HCT116 (cell line): ENCODE measurements at regions not wholly inside any gene's neighbourhood (a gene's known extent, or its start where the extent isn't known, plus 50 kb on each side); places are given as distances from the start of the nearest gene placed in this dataset.
"Not testable (repeated sequence)": the region's sequence is repeated elsewhere in the genome, so short reads cannot be mapped to it uniquely, and the experiment has no call there.

Source experiments
- ATAC-seq: fragments of 200-7000 bp; cut with Tn5 transposase; 2 replicates; pipeline ENCODE4 v1.9.1; 2020; ENCODE audit warnings: mild to moderate bottlenecking, moderate library complexity
- BruUV-seq: library from RNA; stranded (reverse); fragments of 400-500 nt; replicated peaks from 2 replicates; lab custom pipeline; 2021; lab: Mats Ljungman, UMichigan
- CTCF ChIA-PET: fragments of 300-600 bp; sonication (Branson Sonifier 250); formaldehyde crosslinking; loops from one replicate; lab custom pipeline; 2021; ENCODE audit warnings: antibody characterized with exemption; lab: Charles Lee
- POLR2A ChIA-PET: fragments of 300-600, 350-600 bp; sonication (Branson Sonifier 250); formaldehyde crosslinking; loops from one replicate; lab custom pipeline; 2021; ENCODE audit warnings: antibody characterized with exemption; lab: Charles Lee
- RAD21 ChIA-PET, 2 experiments: fragments of 300-600 bp; sonication (Branson Sonifier 250); formaldehyde crosslinking; loops; one replicate each; lab custom pipeline; 2023; ENCODE audit warnings: low total read pairs in 2 of 2; ENCODE audit not compliant: uncharacterized antibody in 2 of 2, unreplicated experiment in 2 of 2, low non-redundant PET in 1 of 2; lab: Charles Lee
- DNase-seq: peaks from one replicate; pipeline ENCODE4 v3.0.0-alpha.2; 2010; ENCODE audit warnings: low read depth, low spot score
- H2AFZ ChIP-seq: fragments of 200-600 bp; shearing (Covaris generic), sonication (generic); 2 replicates; pipeline ENCODE4 v1.6.1; 2017; ENCODE audit warnings: low read depth, mixed run types, mixed read lengths, antibody characterized with exemption, low read length; ENCODE audit not compliant: poor library complexity, severe bottlenecking
- H3K27ac ChIP-seq: 2 replicates; pipeline ENCODE4 v1.5.1; 2012; ENCODE audit warnings: low read depth, low read length
- H3K27me3 ChIP-seq: fragments of 200-600 bp; sonication (generic); 2 replicates; pipeline ENCODE4 v1.6.1; 2016; ENCODE audit warnings: mixed run types, low read length, mixed read lengths; ENCODE audit not compliant: insufficient read depth
- H3K36me3 ChIP-seq, 2 experiments: fragments of 200-500 bp in 1 of 2; fragments of 200-600 bp in 1 of 2; sonication (Bioruptor generic) in 1 of 2; sonication (generic) in 1 of 2; 2 replicates each; pipeline versions ENCODE4 v1.5.1 to v1.6.1; 2014 to 2016; ENCODE audit warnings: low read length in 2 of 2, inconsistent platforms in 1 of 2, mixed read lengths in 1 of 2, mixed run types in 1 of 2; ENCODE audit not compliant: insufficient read depth in 2 of 2, control insufficient read depth in 1 of 2
- H3K4me1 ChIP-seq, 2 experiments: fragments of 200-600 bp in 1 of 2; sonication (generic) in 1 of 2; 2 replicates each; pipeline versions ENCODE4 v1.5.1 to v1.6.1; 2012 to 2017; ENCODE audit warnings: low read length in 2 of 2, inconsistent platforms in 1 of 2, mild to moderate bottlenecking in 1 of 2, mixed read lengths in 1 of 2, mixed run types in 1 of 2, moderate library complexity in 1 of 2; ENCODE audit not compliant: insufficient read depth in 2 of 2, control insufficient read depth in 1 of 2
- H3K4me2 ChIP-seq: fragments of 200-600 bp; sonication (generic); 2 replicates; pipeline ENCODE4 v1.6.1; 2017; ENCODE audit warnings: mixed run types, low read length, mixed read lengths
- H3K4me3 ChIP-seq, 2 experiments: fragments of 200-600 bp in 1 of 2; sonication (generic) in 1 of 2; replicated peaks in 1 of 2; 2 replicates each; pipeline ENCODE4 v1.5.1; 2011 to 2016; ENCODE audit warnings: low read length in 2 of 2, control low read depth in 1 of 2, low read depth in 1 of 2, mild to moderate bottlenecking in 1 of 2, mixed read lengths in 1 of 2, mixed run types in 1 of 2
- H3K79me2 ChIP-seq: fragments of 200-600 bp; sonication (generic); 2 replicates; pipeline ENCODE4 v1.6.1; 2017; ENCODE audit warnings: mild to moderate bottlenecking, mixed run types, low read length, moderate library complexity, mixed read lengths; ENCODE audit not compliant: insufficient read depth
- H3K9ac ChIP-seq: fragments of 200-600 bp; sonication (generic); 2 replicates; pipeline ENCODE4 v1.6.1; 2016; ENCODE audit warnings: low read length, mixed read lengths
- H3K9me2 ChIP-seq: fragments of 200-600 bp; sonication (generic), shearing (Covaris generic); 2 replicates; pipeline ENCODE4 v1.6.1; 2017; ENCODE audit warnings: mixed run types, mild to moderate bottlenecking, moderate library complexity; ENCODE audit not compliant: insufficient read depth
- H3K9me3 ChIP-seq, 2 experiments: fragments of 200-500 bp in 1 of 2; fragments of 200-600 bp in 1 of 2; sonication (Bioruptor generic) in 1 of 2; sonication (generic) in 1 of 2; 2 replicates each; pipeline ENCODE4 v1.6.1; 2014 to 2017; ENCODE audit warnings: low read length in 2 of 2, mixed read lengths in 2 of 2, inconsistent platforms in 1 of 2, low read depth in 1 of 2, mild to moderate bottlenecking in 1 of 2, mixed run types in 1 of 2, moderate library complexity in 1 of 2; ENCODE audit not compliant: control insufficient read depth in 1 of 2, insufficient read depth in 1 of 2
- H4K20me1 ChIP-seq: fragments of 200-600 bp; sonication (generic), shearing (Covaris generic); 2 replicates; pipeline ENCODE4 v1.6.1; 2017; ENCODE audit warnings: mixed run types, mild to moderate bottlenecking, moderate library complexity; ENCODE audit not compliant: insufficient read depth
- EGR1 ChIP-seq: IDR thresholded peaks from 2 replicates; pipeline ENCODE4 v1.6.1; 2012; ENCODE audit warnings: low read depth
- FOSL1 ChIP-seq: IDR thresholded peaks from 2 replicates; pipeline ENCODE4 v1.6.1; 2012; ENCODE audit warnings: low read depth
- POLR2A ChIP-seq: IDR thresholded peaks from 2 replicates; pipeline ENCODE4 v1.7.0; 2011; ENCODE audit warnings: borderline replicate concordance; ENCODE audit not compliant: insufficient read depth, insufficient read length; ENCODE audit errors: extremely low read depth
- POLR2AphosphoS5 ChIP-seq: IDR thresholded peaks from 2 replicates; pipeline ENCODE4 v1.6.1; 2011; ENCODE audit warnings: mild to moderate bottlenecking, low read depth, low read length, moderate library complexity
- ZFX ChIP-seq: fragments of 450-650 bp; IDR thresholded peaks from 2 replicates; pipeline ENCODE4 v1.6.1; 2017
- ZNF274 ChIP-seq: fragments of 200-500 bp; sonication (Bioruptor generic); IDR thresholded peaks from 2 replicates; pipeline ENCODE4 v1.6.1; 2014; ENCODE audit warnings: mild to moderate bottlenecking, low read depth, low read length, inconsistent platforms
- intact Hi-C: fragments of 100-400 bp; cut with micrococcal nuclease; formaldehyde crosslinking; loops from 2 replicates; pipeline ENCODE4 v1.10.0; 2022
- TF ChIP-seq, protein P1 (sequence below): IDR thresholded peaks from 2 replicates; pipeline ENCODE4 v1.6.1; 2012
- TF ChIP-seq, protein P2 (sequence below), 3 experiments: fragments of 200-600 bp in 1 of 3; sonication (generic) in 1 of 3; IDR thresholded peaks in 2 of 3; conservative IDR thresholded peaks in 1 of 3; 2 replicates each; pipeline ENCODE4 v1.5.1; 2012 to 2017; ENCODE audit warnings: low read depth in 2 of 3, low read length in 2 of 3, antibody characterized with exemption in 1 of 3, borderline replicate concordance in 1 of 3, control low read depth in 1 of 3, mild to moderate bottlenecking in 1 of 3, mixed read lengths in 1 of 3, mixed run types in 1 of 3, moderate library complexity in 1 of 3; ENCODE audit not compliant: insufficient read depth in 1 of 3
- TF ChIP-seq, protein P3 (sequence below): IDR thresholded peaks from 2 replicates; pipeline ENCODE4 v1.6.1; 2012; ENCODE audit warnings: low read depth
- TF ChIP-seq, protein P4 (sequence below): IDR thresholded peaks from 2 replicates; pipeline ENCODE4 v1.6.1; 2011; ENCODE audit warnings: mild to moderate bottlenecking, low read length, moderate library complexity; ENCODE audit not compliant: insufficient replicate concordance; ENCODE audit errors: extremely low read depth

DNA sequence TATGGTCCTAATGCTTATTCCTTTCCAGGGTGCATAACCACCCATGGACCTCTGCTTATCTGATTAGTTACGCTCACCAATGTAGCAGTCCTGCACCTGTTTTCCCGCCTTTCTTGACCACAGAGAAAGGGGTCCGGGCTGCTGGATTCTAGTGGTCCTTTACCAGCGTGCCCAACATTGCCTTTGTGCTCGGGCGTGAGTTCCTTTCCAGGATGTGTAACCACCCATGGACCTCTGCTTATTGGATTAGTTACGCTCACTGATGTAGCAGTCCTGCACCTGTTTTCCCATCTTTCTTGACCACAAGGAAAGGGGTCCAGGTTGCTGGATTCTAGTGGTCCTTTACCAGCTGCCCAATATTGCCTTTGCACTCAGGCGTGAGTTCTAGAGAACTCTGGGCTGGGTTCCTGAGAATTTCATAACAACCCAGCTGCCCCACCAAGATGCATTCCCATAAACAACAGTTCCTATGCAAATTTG, 267.6 kb upstream of the PODXL start:
- DNase-seq, H3K9me3 ChIP-seq, H2AFZ ChIP-seq, H3K4me2 ChIP-seq, BruUV-seq, H3K9ac ChIP-seq, H3K79me2 ChIP-seq, ATAC-seq, H3K36me3 ChIP-seq, intact Hi-C loops, H3K27ac ChIP-seq, CTCF ChIA-PET, H3K4me1 ChIP-seq, POLR2A ChIA-PET, H3K4me3 ChIP-seq, RAD21 ChIA-PET, H3K9me2 ChIP-seq, H4K20me1 ChIP-seq: not testable (repeated sequence)
- H3K27me3 ChIP-seq: peaks cover 28% of the 10 kb centered on the region

DNA sequence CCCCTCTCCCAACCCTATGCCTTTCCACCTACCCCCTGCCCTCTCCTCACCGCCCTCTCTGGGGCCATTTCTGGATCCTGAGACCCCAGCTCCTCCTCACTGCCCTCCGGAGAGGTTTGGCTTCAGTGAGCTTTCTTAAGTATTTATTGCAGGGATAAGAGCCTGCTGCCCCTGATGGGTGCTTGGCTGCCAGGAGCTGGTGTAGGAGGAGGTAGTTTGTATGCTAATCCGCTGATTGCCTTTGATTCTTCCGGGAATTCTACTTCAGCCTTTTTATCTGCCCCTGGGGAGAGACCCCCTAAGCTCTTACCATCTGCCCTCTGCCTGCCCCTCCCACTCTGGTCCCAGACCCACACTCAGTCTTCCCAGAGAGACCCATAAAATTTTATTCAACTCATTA, 263.5 kb upstream of the PODXL start:
- RAD21 ChIA-PET: no interaction called here
- no peak for TF ChIP-seq ZFX
- no peak for TF ChIP-seq EGR1
- TF ChIP-seq, protein P1, sequence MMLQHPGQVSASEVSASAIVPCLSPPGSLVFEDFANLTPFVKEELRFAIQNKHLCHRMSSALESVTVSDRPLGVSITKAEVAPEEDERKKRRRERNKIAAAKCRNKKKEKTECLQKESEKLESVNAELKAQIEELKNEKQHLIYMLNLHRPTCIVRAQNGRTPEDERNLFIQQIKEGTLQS: no peak
- TF ChIP-seq, protein P2, sequence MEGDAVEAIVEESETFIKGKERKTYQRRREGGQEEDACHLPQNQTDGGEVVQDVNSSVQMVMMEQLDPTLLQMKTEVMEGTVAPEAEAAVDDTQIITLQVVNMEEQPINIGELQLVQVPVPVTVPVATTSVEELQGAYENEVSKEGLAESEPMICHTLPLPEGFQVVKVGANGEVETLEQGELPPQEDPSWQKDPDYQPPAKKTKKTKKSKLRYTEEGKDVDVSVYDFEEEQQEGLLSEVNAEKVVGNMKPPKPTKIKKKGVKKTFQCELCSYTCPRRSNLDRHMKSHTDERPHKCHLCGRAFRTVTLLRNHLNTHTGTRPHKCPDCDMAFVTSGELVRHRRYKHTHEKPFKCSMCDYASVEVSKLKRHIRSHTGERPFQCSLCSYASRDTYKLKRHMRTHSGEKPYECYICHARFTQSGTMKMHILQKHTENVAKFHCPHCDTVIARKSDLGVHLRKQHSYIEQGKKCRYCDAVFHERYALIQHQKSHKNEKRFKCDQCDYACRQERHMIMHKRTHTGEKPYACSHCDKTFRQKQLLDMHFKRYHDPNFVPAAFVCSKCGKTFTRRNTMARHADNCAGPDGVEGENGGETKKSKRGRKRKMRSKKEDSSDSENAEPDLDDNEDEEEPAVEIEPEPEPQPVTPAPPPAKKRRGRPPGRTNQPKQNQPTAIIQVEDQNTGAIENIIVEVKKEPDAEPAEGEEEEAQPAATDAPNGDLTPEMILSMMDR (IDR thresholded peaks at IDR 0.05 in 2 of 3, conservative IDR thresholded peaks at IDR 0.05 in 1 of 3; ENCODE audit: borderline replicate concordance in 1 of 3, insufficient read depth in 1 of 3, low read depth in 2 of 3, low read length in 2 of 3): no peak
- TF ChIP-seq FOSL1: no peak
- no peak for TF ChIP-seq POLR2AphosphoS5
- TF ChIP-seq ZNF274: no peak
- TF ChIP-seq, protein P3, sequence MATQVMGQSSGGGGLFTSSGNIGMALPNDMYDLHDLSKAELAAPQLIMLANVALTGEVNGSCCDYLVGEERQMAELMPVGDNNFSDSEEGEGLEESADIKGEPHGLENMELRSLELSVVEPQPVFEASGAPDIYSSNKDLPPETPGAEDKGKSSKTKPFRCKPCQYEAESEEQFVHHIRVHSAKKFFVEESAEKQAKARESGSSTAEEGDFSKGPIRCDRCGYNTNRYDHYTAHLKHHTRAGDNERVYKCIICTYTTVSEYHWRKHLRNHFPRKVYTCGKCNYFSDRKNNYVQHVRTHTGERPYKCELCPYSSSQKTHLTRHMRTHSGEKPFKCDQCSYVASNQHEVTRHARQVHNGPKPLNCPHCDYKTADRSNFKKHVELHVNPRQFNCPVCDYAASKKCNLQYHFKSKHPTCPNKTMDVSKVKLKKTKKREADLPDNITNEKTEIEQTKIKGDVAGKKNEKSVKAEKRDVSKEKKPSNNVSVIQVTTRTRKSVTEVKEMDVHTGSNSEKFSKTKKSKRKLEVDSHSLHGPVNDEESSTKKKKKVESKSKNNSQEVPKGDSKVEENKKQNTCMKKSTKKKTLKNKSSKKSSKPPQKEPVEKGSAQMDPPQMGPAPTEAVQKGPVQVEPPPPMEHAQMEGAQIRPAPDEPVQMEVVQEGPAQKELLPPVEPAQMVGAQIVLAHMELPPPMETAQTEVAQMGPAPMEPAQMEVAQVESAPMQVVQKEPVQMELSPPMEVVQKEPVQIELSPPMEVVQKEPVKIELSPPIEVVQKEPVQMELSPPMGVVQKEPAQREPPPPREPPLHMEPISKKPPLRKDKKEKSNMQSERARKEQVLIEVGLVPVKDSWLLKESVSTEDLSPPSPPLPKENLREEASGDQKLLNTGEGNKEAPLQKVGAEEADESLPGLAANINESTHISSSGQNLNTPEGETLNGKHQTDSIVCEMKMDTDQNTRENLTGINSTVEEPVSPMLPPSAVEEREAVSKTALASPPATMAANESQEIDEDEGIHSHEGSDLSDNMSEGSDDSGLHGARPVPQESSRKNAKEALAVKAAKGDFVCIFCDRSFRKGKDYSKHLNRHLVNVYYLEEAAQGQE: no peak
- TF ChIP-seq, protein P4, sequence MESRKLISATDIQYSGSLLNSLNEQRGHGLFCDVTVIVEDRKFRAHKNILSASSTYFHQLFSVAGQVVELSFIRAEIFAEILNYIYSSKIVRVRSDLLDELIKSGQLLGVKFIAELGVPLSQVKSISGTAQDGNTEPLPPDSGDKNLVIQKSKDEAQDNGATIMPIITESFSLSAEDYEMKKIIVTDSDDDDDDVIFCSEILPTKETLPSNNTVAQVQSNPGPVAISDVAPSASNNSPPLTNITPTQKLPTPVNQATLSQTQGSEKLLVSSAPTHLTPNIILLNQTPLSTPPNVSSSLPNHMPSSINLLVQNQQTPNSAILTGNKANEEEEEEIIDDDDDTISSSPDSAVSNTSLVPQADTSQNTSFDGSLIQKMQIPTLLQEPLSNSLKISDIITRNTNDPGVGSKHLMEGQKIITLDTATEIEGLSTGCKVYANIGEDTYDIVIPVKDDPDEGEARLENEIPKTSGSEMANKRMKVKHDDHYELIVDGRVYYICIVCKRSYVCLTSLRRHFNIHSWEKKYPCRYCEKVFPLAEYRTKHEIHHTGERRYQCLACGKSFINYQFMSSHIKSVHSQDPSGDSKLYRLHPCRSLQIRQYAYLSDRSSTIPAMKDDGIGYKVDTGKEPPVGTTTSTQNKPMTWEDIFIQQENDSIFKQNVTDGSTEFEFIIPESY: no peak
- no peak for TF ChIP-seq POLR2A
- no peak overlapping the region for H3K4me3 ChIP-seq
- no peak for ATAC-seq
- no peaks in the 10 kb centered on the region for H3K9me2 ChIP-seq
- no peaks in the 10 kb centered on the region for H3K79me2 ChIP-seq
- no peak for DNase-seq
- no TSS peak for BruUV-seq
- no peaks in the 10 kb centered on the region for H3K36me3 ChIP-seq
- no peak overlapping the region for H3K9ac ChIP-seq
- peaks cover 47% of the 10 kb centered on the region for H3K27me3 ChIP-seq
- no peak overlapping the region for H3K4me2 ChIP-seq
- CTCF ChIA-PET: no interaction called here
- intact Hi-C loops: no loop called here
- POLR2A ChIA-PET: no interaction called here
- H3K9me3 ChIP-seq: no peaks in the 10 kb centered on the region
- H3K4me1 ChIP-seq: no peaks in the 10 kb centered on the region
- H2AFZ ChIP-seq: no peak overlapping the region
- no peak overlapping the region for H3K27ac ChIP-seq
- no peaks in the 10 kb centered on the region for H4K20me1 ChIP-seq
